NB4 (cell line): ENCODE measurements at regions not wholly inside any gene's neighbourhood (a gene's known extent, or its start where the extent isn't known, plus 50 kb on each side); places are given as distances from the start of the nearest gene placed in this dataset.
"Not testable (repeated sequence)": the region's sequence is repeated elsewhere in the genome, so short reads cannot be mapped to it uniquely, and the experiment has no call there.

Experiments used
- DNase-seq: peaks from one replicate; pipeline ENCODE4 v3.0.0; 2010; ENCODE audit warnings: low read depth
- H3K4me3 ChIP-seq: one replicate; pipeline ENCODE4 v1.5.1; 2011; ENCODE audit warnings: mild to moderate bottlenecking, low read depth, low read length, moderate library complexity
- MYC ChIP-seq: IDR thresholded peaks from 2 replicates; pipeline ENCODE4 v1.6.1; 2011; ENCODE audit warnings: low read depth, low read length
- POLR2A ChIP-seq: IDR thresholded peaks from 2 replicates; pipeline ENCODE4 v1.6.1; 2011; ENCODE audit warnings: mild to moderate bottlenecking; ENCODE audit not compliant: insufficient read length; ENCODE audit errors: extremely low read depth
- TF ChIP-seq, protein P1 (sequence below): IDR thresholded peaks from 2 replicates; pipeline ENCODE4 v1.6.1; 2011; ENCODE audit warnings: low read depth, low read length
- TF ChIP-seq, protein P2 (sequence below): IDR thresholded peaks from one replicate; pipeline ENCODE4 v1.5.1; 2012; ENCODE audit warnings: low read depth, low read length

DNA sequence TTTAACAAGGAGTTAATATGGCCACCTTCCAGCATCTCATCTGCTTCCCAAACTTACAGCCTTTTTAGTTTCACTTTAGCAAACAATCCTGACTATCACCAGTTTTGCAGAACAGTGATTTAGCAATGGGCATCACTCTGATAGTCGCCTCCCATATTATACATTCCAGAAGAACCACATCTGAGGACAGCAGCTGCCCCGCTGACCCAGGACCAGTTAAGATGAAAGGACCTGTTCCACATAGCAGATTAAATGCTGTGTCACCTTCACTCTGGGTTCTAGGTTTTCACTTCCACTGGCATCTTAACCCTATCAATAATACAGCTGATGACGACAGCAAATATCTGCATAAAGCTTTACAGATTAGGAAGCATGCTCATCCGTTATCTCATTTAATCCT is 99.8 kb downstream of the TRIM69 start:
- no peak overlapping the region for H3K4me3 ChIP-seq
- TF ChIP-seq, protein P1, sequence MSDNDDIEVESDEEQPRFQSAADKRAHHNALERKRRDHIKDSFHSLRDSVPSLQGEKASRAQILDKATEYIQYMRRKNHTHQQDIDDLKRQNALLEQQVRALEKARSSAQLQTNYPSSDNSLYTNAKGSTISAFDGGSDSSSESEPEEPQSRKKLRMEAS, result no peak
- TF ChIP-seq, protein P2, sequence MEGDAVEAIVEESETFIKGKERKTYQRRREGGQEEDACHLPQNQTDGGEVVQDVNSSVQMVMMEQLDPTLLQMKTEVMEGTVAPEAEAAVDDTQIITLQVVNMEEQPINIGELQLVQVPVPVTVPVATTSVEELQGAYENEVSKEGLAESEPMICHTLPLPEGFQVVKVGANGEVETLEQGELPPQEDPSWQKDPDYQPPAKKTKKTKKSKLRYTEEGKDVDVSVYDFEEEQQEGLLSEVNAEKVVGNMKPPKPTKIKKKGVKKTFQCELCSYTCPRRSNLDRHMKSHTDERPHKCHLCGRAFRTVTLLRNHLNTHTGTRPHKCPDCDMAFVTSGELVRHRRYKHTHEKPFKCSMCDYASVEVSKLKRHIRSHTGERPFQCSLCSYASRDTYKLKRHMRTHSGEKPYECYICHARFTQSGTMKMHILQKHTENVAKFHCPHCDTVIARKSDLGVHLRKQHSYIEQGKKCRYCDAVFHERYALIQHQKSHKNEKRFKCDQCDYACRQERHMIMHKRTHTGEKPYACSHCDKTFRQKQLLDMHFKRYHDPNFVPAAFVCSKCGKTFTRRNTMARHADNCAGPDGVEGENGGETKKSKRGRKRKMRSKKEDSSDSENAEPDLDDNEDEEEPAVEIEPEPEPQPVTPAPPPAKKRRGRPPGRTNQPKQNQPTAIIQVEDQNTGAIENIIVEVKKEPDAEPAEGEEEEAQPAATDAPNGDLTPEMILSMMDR, result no peak
- TF ChIP-seq MYC (no peak), POLR2A (no peak)
- no peak for DNase-seq

DNA sequence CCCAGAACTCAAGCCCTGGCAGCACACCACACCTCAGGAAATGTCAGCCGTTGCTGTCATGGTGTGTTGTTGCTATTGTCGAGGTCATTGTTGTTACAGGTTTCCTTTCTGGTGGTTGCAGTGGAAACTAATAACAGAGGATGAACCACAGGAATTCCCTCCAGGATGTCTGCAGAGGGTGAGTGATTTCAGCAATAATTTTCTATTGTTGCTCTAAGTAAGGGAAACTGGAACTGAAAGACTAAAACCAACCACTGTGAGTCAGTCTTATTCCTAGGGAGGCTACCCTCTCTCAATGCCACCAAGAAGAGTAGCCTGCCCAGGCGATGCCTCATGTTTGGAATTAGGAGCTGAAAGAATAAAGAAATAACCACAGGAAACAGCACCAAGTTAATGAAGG is 102.6 kb downstream of the TRIM69 start:
- not testable (repeated sequence) for H3K4me3 ChIP-seq, DNase-seq

DNA sequence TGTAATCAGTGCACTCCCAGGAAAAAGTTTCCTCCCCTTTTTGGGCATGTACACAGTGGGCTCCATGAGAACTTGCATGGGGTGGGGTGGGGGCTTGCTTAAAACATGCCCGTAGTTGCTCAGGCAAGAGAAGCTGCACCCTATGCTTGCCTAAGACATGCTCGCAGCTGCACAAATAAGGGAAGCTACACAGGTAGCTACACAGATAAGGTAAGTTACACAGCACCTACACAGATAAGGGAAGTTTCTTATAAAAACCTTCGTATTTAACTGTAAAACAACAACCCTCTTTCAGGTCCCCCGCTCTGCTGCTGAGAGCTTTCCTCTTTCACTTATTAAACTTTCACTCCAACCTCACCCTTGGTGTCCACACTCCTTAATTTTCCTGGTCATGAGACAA is 105.4 kb downstream of the TRIM69 start:
- not testable (repeated sequence) for DNase-seq, H3K4me3 ChIP-seq

DNA sequence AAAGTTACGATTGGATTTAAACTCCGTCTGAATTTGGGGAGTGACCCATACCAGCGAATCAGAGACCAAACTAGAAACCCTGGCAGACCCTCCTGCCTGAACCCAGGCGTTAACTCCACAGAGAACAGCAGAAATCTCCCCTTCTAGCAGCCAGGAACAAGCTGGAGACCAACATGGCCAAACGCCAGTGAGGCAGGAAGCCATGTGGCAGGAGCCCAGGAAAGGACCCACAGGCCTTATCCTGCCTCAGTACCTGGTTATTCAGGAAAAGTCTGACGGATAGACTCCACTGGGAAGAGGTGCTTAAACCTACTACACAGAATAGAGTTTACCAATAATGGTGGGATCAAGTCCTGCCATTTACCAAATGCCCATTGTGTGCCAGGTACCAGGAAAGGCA is 106.6 kb downstream of the TRIM69 start:
- not testable (repeated sequence) for H3K4me3 ChIP-seq, DNase-seq

DNA sequence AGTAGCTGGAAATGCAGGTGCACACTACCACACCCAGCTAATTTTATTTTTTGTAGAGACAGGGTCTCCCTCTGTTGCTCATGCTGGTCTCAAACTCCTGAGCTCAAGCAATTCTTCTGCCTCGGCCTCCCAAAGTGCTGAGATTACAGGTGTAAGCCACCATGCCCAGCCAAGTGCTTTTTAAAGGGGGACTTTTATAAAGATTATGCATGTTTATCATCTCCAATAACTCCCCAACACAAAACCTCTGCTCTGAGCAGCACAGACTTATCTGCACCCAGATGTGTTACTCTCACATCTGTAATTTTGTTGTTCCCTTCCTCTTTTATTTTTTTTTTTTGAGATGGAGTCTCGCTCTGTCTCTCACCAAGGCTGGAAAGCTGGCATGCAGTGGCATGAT is 108.6 kb downstream of the TRIM69 start:
- not testable (repeated sequence) for DNase-seq

DNA sequence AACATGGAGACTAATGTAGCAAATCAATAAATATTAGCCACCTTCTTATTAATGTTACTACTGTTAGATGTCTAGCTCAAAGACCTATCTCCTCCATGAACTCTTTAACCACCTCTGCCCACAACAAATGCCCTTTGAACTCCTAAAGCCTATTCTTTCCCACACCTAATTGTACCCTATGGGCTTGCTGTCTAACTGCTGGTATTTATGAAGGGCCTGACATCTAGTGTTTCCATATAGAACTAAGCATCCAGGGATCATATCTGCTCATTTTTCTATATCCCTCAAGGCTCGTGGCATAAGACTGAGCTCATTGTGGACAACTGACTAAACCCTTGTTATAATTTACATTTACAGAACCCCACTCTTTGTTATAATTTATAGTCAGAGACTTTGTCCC is 109.8 kb downstream of the TRIM69 start:
- not testable (repeated sequence) for DNase-seq, H3K4me3 ChIP-seq

More for the DNA sequence above, 108.6 kb downstream of the TRIM69 start:
- not testable (repeated sequence) for H3K4me3 ChIP-seq

DNA sequence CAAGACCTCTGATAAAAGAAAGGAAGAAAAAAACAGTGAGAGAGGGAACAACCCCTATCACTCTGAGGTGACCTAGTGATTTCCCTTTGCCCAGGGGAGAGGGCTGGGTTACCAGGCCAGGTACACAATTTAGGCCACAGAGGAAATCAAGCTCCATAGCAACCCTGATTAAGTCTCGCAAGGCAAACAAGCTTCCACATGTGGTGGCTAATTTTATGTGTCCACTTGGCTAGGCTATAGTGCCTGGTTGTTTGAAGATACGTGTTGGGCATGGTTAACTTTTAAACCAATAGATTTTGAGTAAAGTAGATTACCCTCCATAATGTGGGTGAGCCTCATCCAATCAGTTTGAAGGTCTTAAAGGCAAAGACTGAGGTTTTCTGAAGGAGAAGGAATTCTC is 108.9 kb upstream of the TERB2 start:
- DNase-seq, result not testable (repeated sequence)

DNA sequence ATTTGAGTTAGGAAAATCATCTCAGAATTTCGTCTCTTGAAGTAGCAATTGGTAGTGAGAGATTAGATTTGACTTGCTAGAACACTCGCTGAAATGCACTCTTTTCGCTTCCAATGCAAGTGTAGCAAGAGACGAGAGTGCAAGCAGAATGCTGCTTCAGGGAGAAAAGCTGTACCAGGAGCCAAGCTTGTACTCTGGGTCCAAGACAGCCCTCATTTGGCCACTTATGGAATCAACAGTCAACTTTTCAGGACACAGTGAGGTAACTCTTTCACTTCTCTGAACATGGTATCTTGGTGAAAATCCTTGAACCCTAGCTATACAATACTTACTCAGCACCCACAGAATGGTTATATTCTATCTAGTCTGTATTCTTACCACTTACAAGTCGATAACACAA is 107.6 kb upstream of the TERB2 start:
- not testable (repeated sequence) for H3K4me3 ChIP-seq
- peak; percentile 9 for DNase-seq

More for the DNA sequence above, 108.9 kb upstream of the TERB2 start:
- not testable (repeated sequence) for H3K4me3 ChIP-seq

DNA sequence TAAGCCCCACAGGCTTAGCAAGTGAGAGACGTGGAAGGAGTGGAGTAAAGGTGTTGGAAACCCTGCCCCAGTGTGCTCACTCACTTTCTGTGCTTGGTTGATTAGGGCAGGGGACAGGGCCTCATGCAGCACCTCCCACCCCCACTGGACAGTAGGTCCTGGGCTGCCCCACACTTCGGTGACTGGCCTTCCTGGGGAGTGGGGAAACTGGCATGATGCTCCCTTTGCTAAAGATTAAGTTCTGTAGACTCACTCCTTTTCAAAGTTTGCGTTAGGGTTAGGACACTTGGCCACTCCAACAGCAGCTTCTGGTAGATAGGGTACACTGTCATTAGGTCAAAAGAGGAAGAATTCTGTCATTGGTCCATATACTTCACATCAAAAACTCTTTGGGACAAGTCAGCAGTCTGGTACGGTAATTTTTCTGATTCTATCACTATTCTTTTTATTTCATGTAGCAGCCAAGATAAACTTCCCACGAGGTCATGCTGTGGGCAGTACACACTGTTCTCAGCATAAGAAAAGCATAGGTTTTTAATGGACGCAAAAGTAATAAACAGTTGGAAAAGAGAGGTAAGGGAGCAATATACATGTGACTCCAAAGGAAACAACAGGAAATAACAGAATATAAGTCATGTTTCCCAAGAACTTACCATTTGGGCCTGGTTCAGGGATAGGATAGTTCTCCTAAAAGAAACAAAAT is 106.6 kb upstream of the TERB2 start:
- not testable (repeated sequence) for H3K4me3 ChIP-seq, DNase-seq

DNA sequence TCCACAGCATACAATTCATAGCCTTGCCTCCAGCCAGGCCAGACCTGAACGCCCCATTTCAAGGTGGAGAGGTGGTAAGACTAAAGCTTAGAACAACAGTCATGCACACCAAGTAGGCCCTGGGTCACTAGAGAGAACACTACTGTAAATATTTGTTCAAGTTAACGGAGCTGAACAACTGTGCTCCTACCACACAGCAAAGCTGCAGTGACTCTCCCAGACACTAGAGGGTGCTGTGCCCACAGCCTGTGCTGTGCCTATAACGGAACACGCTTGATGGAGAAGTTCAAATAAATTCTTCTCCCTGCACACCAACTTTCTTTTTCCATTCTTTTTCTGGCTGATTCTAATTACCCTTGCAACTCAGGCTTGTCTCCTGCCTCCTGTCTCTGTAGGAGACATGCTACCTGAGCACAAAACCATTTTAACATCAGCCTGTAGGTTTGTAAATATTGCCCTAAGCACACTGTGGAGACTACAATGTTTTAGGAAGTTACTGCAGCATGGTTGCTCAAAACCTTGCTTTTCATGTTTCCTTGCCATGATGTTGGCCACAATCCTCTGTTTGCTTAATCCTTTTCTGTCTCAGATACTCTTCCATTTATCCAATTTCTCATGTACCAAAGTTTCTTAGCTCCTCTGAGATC is 103.1 kb upstream of the TERB2 start:
- not testable (repeated sequence) for H3K4me3 ChIP-seq
- peak; percentile 49 for DNase-seq
- TF ChIP-seq, protein P2, result peak; percentile 89

DNA sequence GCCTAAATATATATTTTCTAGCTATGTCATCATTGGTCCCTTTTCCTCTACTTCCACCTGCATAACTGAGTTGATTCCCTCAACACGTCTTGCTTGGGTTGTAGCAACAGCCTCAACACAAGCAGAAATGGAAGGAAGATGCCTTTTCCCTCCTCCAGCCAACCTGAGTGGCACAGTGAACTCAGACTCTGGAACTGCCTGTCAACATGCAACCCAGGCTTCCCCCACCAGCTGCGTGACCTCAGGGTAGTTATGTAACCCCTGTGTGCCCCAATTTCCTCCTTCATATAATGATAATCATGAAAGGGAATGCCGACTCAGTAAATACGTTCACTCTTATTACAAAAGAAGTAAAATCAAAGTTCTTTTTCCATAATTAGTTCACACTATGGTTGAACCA is 101.8 kb upstream of the TERB2 start:
- not testable (repeated sequence) for DNase-seq, H3K4me3 ChIP-seq

DNA sequence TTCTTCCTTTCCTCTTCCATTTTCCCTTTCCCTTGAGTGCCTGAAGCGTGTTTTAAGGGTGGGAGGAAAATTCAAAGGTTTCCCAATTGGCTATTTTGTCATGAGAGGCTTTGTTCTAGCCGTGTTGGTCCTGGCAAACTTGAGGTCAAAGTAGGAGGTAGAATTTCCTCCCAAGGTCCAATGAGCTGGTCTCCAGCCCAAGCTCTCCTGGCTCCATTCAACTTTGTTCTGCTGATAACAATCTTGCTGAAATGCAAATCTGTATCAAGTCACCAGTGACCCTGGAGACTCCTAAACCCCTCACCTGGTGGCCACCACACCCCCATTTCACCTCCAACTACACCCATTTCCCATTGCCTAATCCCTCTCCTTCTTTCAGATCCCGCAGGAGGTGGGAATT is 100.2 kb upstream of the TERB2 start:
- not testable (repeated sequence) for H3K4me3 ChIP-seq

DNA sequence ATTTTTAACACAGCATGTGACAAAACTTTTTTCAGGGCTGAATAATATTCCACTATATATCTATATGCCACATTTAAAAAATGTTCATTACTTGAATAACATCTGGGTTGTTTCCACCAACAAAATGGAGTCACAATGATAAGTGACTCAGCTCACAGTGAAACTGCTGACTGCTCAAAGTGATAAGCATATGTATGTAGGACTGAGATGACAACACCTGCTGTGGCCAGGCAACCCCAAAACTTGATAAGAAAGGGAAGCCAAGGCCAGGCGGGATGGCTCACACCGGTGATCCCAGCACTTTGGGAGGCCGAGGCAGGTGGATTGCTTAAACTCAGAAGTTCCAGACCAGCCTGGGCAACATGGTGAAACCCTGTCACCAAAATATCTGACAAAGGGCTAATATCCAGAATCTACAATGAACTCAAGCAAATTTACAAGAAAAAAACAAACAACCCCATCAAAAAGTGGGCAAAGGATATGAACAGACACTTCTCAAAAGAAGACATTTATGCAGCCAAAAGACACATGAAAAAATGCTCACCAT is 99.2 kb upstream of the TERB2 start:
- H3K4me3 ChIP-seq, DNase-seq: not testable (repeated sequence)

More for the DNA sequence above, 100.2 kb upstream of the TERB2 start:
- not testable (repeated sequence) for DNase-seq

DNA sequence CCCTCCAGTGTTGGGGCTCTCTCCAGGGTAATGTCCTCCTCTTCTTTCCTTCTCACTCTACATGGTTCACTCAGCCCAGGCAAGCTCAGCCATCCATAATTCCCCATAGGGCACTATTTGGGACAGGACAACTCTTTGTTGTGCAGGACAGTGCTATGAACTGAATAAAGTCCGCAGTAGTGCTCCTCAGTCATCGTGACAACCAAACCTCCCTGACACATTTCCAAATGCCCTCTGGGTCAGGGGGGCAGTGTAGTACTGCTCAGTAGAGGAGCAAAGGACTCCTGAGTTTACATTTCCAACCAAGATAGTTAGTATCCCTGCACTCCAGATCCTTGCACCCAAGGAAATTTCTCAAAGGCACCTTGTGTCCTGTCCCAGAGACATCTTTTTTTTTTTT is 97.4 kb upstream of the TERB2 start:
- not testable (repeated sequence) for DNase-seq, H3K4me3 ChIP-seq

DNA sequence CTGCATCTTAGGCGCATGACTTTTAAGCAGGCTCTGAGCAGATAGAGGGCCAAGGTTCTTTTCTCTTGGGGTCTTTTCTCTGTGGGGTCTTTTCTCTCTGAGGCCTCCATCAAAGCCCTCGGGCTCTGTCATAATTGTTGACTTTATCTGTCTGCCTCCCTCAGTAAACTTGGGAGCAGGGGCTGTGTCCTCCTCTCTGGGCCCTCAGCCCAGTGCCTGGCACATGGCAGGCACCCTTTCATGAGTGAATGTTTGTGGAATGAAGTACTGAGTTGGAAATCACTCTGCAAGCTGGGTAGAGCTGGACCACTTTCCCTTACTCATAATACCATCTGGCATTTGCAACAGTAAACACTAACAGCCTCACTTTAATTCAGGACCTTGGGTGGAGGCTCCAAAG is 96.3 kb upstream of the TERB2 start:
- DNase-seq, H3K4me3 ChIP-seq: not testable (repeated sequence)
